Natural killer cell treated with Interleukin-12 subunit alpha and Interleukin-12 subunit beta and Interleukin-15 and Interleukin-18, amount 100 ng/mL, for 72 hours (primary cell): ENCODE measurements at regions not wholly inside any gene's neighbourhood (a gene's known extent, or its start where the extent isn't known, plus 50 kb on each side); places are given as distances from the start of the nearest gene placed in this dataset.

ENCODE experiments used
- ATAC-seq, 2 donors: fragments of 150-1000 bp; cut with Tn5 transposase in 1 of 2; sonication (Bioruptor Pico), chemical (Tn5 transposase) in 1 of 2; 2 replicates each; pipeline ENCODE4 v1.10.0; 2021
- DNase-seq: peaks from one replicate; pipeline ENCODE4 v3.0.0; 2022; ENCODE audit warnings: low spot score
- H3K27ac Mint-ChIP-seq, 2 donors: 1 replicate in 1 of 2; 2 replicates in 1 of 2; pipeline ENCODE4 v1.8.0; 2022; ENCODE audit warnings: mixed read lengths in 2 of 2, mild to moderate bottlenecking in 1 of 2, moderate library complexity in 1 of 2
- H3K27me3 Mint-ChIP-seq, 2 donors: 1 replicate in 1 of 2; 2 replicates in 1 of 2; pipeline ENCODE4 v1.8.0; 2022; ENCODE audit warnings: mixed read lengths in 2 of 2
- H3K36me3 Mint-ChIP-seq: one replicate; pipeline ENCODE4 v1.8.0; 2022; ENCODE audit warnings: mixed read lengths
- H3K4me1 Mint-ChIP-seq, 2 donors: 1 replicate in 1 of 2; 2 replicates in 1 of 2; pipeline ENCODE4 v1.8.0; 2022; ENCODE audit warnings: low read depth in 2 of 2, mixed read lengths in 2 of 2, mild to moderate bottlenecking in 1 of 2
- H3K4me3 Mint-ChIP-seq: one replicate; pipeline ENCODE4 v1.8.0; 2022; ENCODE audit warnings: mixed read lengths
- H3K9me3 Mint-ChIP-seq: 2 replicates; pipeline ENCODE4 v1.8.0; 2022; ENCODE audit warnings: mixed read lengths

DNA sequence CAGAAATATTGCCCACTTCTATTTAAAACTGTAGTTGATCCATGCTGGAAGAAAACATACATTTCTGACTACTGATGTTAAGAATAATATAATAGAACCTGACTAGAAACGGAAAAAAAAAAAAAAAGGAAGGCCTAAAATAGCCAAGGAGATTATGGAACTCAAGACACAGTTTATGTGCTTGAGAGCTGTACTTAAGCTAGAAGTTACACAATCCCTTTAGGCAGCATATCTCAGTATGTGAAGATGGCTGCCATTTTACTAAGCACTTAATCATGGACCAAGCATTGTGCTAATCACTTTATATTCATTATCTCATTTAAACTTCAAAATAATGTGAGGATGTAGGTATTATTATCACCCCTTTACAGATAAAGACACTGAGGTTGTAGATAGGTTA, 73.0 kb upstream of the NR4A3 start:
- DNase-seq, result no peak
- Mint-ChIP-seq H3K9me3 (no peaks in the 10 kb centered on the region), H3K4me1 (no peaks in the 10 kb centered on the region), H3K4me3 (no peak overlapping the region), H3K27me3 (peaks cover 6 to 9% of the 10 kb centered on the region in 2 donors), H3K27ac (no peak overlapping the region), H3K36me3 (no peaks in the 10 kb centered on the region)
- ATAC-seq, result no peak

DNA sequence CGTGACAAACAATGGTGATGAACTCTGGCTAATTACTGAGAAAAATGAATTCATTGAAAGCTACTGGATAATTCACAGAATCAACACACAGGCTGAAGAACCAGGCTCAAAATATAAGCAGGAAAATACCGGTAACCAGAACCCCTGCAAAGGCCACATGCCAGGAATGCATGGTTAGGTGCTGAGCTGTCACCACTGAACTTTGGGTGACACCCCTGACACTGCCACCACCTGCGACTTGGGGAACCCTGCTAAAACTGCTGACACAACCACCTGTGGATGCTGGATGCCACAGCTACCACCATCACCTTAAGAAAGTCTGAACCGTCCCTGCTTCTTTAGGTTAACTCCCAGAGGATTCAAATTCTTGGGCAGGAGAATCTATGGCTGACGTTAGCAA, 72.0 kb upstream of the NR4A3 start:
- H3K4me3 Mint-ChIP-seq, result no peak overlapping the region
- no peaks in the 10 kb centered on the region for H3K36me3 Mint-ChIP-seq
- H3K9me3 Mint-ChIP-seq, result no peaks in the 10 kb centered on the region
- no peak overlapping the region for H3K27ac Mint-ChIP-seq
- no peaks in the 10 kb centered on the region for H3K4me1 Mint-ChIP-seq
- DNase-seq (no peak), ATAC-seq (no peak)
- H3K27me3 Mint-ChIP-seq, result peaks cover 6 to 12% of the 10 kb centered on the region in 2 donors

DNA sequence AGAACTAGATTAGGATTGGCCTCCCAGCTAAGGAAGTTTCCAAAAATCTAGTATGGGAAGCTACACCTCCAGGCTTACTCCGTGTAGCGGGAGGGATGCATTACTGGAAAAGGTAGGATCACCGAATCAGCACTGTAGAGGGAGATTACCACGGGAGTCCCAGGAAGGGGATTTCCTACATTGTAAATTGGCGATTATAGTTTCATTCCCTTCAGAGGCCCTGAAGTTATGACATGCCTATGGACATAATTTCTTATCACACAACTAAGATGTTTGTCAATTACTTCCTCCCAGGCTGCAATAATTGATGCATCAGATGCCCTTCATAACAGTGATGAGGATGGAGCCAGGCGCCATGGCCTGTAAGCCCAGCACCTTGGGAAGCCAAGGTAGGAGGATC, 71.2 kb upstream of the NR4A3 start:
- H3K36me3 Mint-ChIP-seq, result no peaks in the 10 kb centered on the region
- no peak for DNase-seq
- no peaks in the 10 kb centered on the region for H3K4me1 Mint-ChIP-seq
- ATAC-seq, result no peak
- peaks cover 6 to 12% of the 10 kb centered on the region in 2 donors for H3K27me3 Mint-ChIP-seq
- no peaks in the 10 kb centered on the region for H3K9me3 Mint-ChIP-seq
- no peak overlapping the region for H3K4me3 Mint-ChIP-seq
- H3K27ac Mint-ChIP-seq, result no peak overlapping the region

DNA sequence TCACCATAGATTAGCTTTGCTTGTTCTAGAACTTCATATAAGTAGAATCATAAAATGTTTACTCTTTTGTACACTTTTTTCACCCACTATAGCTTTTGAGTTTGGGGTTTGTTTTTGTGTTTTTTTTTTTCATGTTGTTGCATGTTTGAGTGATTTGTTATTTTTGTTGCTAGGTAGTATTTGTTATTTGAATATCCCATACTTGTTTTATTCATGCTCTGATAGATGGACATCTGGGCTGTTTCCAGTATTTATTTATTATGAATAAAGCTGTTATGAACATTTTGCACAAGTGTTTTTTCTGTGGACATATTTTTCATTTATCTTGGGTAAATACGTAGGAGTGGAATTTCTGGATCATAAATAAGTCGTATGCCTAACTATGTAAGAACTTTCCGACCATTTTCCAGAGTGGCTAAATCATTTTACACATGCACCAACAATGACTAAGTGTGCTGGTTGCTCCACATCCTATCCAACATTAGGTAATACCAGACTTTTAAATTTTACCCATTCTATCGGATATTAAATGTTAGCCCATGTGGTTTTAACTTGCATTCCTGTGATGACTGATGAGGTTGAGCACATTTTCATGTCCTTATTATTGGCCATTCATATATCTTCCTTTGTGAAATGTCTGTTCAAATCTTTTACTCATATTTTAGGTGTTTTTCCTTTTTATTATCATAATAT, 69.1 kb upstream of the NR4A3 start:
- Mint-ChIP-seq H3K9me3 (no peaks in the 10 kb centered on the region), H3K27me3 (peaks cover 6 to 10% of the 10 kb centered on the region in 2 donors), H3K36me3 (no peaks in the 10 kb centered on the region), H3K27ac (no peak overlapping the region), H3K4me1 (no peaks in the 10 kb centered on the region), H3K4me3 (no peak overlapping the region)
- no peak for ATAC-seq
- no peak for DNase-seq

- no peaks in the 10 kb centered on the region for H3K36me3 Mint-ChIP-seq
- H3K4me3 Mint-ChIP-seq, result no peak overlapping the region
- ATAC-seq (no peak), DNase-seq (no peak)
- H3K4me1 Mint-ChIP-seq, result no peaks in the 10 kb centered on the region
- H3K9me3 Mint-ChIP-seq, result no peaks in the 10 kb centered on the region
- peaks cover 6 to 9% of the 10 kb centered on the region in 2 donors for H3K27me3 Mint-ChIP-seq
- H3K27ac Mint-ChIP-seq, result no peak overlapping the region
These were observed 68.2 kb upstream of the NR4A3 start for GRCh38 chr9:99753436-99753835.

DNA sequence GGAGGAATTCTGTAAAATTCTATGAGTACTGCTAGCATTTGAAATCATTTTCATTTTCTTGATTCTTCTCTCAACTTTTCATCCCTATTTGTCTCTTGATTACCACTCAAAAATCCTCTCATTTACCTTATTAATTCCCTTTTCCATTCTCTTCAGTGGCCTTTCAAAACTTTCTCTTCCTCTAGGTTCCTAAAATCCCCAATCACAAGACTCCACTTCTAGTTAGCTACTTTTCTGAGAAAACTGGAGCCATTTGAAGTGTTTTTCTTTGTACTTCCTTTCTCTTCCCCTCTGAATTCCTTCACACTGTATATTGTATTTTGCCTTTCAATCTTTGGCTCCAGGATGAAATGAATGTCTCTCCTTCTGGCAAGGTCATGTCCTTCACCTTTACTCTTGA, 61.3 kb upstream of the NR4A3 start:
- Mint-ChIP-seq H3K27me3 (no peaks in the 10 kb centered on the region), H3K27ac (no peak overlapping the region), H3K9me3 (no peaks in the 10 kb centered on the region), H3K36me3 (no peaks in the 10 kb centered on the region), H3K4me1 (no peaks in the 10 kb centered on the region), H3K4me3 (no peak overlapping the region)
- no peak for ATAC-seq
- no peak for DNase-seq

- DNase-seq, result no peak
- no peak overlapping the region for H3K4me3 Mint-ChIP-seq
- H3K4me1 Mint-ChIP-seq, result no peaks in the 10 kb centered on the region
- H3K36me3 Mint-ChIP-seq, result no peaks in the 10 kb centered on the region
- H3K27me3 Mint-ChIP-seq, result no peaks in the 10 kb centered on the region
- peak; percentile 76 to 78 for ATAC-seq
- H3K27ac Mint-ChIP-seq, result no peak overlapping the region
- no peaks in the 10 kb centered on the region for H3K9me3 Mint-ChIP-seq
These were observed 59.2 kb upstream of the NR4A3 start for GRCh38 chr9:99762470-99762869.
